Epithelial cell of esophagus (primary cell): ENCODE measurements at regions not wholly inside any gene's neighbourhood (a gene's known extent, or its start where the extent isn't known, plus 50 kb on each side); places are given as distances from the start of the nearest gene placed in this dataset.

ENCODE experiments used
- DNase-seq: peaks from one replicate; pipeline ENCODE4 v3.0.0; 2010; ENCODE audit warnings: low read depth
- H3K4me3 ChIP-seq: 2 replicates; pipeline ENCODE4 v1.5.1; 2011; ENCODE audit warnings: mild to moderate bottlenecking, low read length, control low read depth
- TF ChIP-seq, protein P1 (sequence below): IDR thresholded peaks from 2 replicates; pipeline ENCODE4 v1.5.1; 2011; ENCODE audit warnings: low read depth, mild to moderate bottlenecking, low read length, control low read depth, inconsistent platforms; ENCODE audit not compliant: insufficient read depth; ENCODE audit errors: missing control alignments

DNA sequence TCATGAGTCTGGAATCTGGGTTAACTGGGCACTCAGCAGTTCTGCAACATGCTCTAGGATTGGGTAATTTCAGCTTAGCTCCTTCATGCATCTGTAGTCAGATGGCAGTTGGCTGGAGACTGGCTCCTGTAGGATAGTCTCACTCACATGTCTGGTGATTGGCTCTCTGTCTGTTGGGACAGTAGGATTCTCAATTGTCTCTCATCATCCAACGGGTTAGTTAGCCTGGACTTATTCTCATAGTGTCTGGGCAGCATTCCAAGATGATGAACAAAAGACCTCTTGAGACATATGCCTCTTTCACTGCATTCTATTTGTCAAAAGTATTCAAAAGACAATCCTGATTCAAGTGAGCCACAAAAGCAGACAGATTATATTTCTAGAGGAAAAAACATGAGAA is 795.6 kb upstream of the GALNTL6 start:
- no peak overlapping the region for H3K4me3 ChIP-seq
- peak; percentile 59 for DNase-seq
- TF ChIP-seq, protein P1, sequence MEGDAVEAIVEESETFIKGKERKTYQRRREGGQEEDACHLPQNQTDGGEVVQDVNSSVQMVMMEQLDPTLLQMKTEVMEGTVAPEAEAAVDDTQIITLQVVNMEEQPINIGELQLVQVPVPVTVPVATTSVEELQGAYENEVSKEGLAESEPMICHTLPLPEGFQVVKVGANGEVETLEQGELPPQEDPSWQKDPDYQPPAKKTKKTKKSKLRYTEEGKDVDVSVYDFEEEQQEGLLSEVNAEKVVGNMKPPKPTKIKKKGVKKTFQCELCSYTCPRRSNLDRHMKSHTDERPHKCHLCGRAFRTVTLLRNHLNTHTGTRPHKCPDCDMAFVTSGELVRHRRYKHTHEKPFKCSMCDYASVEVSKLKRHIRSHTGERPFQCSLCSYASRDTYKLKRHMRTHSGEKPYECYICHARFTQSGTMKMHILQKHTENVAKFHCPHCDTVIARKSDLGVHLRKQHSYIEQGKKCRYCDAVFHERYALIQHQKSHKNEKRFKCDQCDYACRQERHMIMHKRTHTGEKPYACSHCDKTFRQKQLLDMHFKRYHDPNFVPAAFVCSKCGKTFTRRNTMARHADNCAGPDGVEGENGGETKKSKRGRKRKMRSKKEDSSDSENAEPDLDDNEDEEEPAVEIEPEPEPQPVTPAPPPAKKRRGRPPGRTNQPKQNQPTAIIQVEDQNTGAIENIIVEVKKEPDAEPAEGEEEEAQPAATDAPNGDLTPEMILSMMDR = no peak

DNA sequence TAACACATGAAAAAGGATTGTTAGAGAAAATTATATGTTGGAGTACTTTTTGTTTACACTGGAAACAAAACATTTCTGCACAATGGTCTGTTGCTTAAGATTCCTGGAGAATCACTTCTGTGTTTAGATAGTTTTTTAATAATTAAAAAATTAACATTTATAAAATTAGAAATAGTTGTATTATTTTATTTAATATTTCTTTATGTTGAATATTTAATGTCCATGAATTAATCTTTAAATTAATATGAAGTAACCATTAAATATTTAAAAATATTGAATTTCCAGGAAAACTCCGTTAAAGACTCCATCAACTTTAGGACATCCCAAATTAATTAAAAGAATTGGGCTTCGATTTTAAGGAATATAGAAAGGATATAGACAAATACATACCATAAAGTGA is 797.1 kb upstream of the GALNTL6 start:
- DNase-seq = no peak

DNA sequence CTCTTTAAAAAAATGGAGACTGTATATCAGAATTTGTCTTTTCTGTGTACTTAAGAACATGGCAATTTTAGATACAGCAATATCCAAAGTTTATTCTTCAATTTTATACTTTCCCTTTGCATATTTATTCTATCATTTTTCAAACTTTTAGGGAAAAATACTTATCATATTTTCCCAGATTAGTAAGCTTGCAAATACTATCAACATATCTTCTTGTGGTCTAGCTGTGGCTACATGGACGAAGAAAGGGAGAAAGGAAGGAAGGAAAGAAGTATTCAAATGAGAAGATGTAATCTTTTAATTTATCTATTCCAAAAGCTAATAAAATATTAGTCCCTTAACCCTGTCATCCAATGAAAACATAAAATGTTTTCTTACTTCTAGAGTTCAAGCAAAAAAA is 797.8 kb upstream of the GALNTL6 start:
- H3K4me3 ChIP-seq = no peak overlapping the region
- TF ChIP-seq, protein P1 = no peak
- DNase-seq = no peak

More for the DNA sequence above, 797.1 kb upstream of the GALNTL6 start:
- no peak overlapping the region for H3K4me3 ChIP-seq
- TF ChIP-seq, protein P1 = no peak

DNA sequence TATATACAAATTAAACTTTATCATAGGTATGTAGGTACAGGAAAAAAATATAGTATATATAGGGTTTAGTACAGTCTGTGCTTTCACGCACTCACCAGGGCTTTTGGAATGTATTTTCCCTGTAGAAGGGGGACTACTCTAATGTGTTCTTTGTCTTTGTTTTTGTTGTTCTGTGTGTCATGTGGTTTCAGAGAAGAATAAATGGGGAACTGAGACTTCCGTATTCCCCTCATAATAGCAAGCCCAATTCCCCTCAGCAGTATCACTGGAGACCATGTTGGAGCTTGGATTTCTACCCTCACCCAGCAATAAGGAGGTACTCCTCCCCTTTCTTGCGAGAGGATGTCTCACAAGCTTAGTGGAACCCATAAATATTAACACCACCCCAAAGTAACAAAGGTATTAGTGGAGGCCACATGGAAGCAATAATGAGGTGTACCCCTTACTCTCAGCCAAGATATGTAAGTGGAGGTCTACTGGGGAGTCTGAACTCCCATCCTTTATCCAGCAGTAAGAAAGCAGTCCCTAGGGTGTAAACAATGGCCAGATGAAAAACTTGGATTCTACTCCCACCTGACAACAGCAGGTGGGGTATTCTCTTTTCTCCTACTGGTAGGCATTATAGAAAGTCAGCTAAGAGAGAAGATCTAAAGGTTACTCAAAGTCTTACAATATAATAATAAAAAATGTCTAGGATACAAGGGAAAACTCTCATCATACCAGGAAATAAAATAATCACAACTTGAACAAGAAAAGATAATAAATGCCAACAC is 805.4 kb upstream of the GALNTL6 start:
- no peak for DNase-seq
- TF ChIP-seq, protein P1 = no peak
- H3K4me3 ChIP-seq = no peak overlapping the region

DNA sequence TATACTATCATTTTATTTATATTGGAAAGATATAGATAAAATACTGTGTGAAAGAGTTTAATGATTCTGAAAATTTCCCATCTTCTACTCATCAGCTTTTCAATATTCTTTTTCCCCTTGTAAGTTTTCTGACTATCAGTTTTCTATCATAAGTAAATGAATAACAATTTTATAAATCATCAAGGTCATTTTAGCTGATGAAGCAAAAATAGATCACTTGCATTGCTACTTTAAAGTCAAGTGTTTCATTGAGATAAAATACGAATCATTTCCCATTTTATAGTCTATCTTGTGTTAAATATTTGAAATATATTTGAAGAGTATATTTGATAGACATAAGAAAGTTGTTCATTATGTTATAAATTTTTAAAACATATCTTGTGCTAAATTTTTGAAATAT is 811.0 kb upstream of the GALNTL6 start:
- DNase-seq = no peak
- TF ChIP-seq, protein P1 = no peak
- H3K4me3 ChIP-seq = no peak overlapping the region

DNA sequence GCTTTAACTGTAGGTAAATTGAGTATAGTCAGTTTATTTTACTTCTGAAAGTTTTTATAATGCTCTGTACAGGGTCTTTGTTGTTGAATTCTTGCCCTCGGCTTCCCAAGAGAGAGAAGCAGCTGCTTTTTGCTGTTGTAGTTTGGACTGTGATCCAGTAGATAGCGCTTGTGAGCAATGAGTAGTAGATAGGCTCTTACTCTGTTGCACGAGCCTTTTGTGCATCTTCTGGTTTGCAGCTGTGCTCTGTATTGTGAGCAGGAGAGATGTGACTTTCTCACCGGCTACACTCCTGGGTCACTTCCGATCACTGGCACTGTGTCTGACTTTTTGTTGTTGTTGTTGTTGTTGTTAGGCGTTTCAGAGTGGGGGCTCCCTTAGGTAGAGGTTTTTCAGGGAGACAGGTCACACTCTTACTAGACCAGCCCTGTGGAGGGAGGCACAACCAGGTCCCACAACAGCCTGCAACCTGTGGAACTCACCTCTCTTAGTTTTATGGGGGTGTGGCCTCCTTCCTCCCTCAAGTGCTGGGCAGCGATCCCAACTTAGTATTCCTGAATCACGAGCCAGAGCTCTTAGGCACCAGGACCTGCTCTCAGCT is 822.1 kb upstream of the GALNTL6 start:
- TF ChIP-seq, protein P1 = peak; percentile 53
- peak; percentile 54 for DNase-seq
- no peak overlapping the region for H3K4me3 ChIP-seq
